ACC112 (cell line): ENCODE measurements at regions not wholly inside any gene's neighbourhood (a gene's known extent, or its start where the extent isn't known, plus 50 kb on each side); places are given as distances from the start of the nearest gene placed in this dataset.

Source experiments
- H2AFZ ChIP-seq: fragments of 200-600 bp; sonication (generic); one replicate; pipeline ENCODE4 v1.6.0; 2017; ENCODE audit warnings: antibody characterized with exemption, low read length; ENCODE audit not compliant: unreplicated experiment
- H3K27ac ChIP-seq: fragments of 200-600 bp; sonication (generic); 2 replicates; pipeline ENCODE4 v1.5.1; 2014; ENCODE audit warnings: low read depth, mild to moderate bottlenecking, antibody characterized with exemption, low read length, moderate library complexity
- H3K27me3 ChIP-seq: fragments of 200-600 bp; sonication (generic); 2 replicates; pipeline ENCODE4 v1.6.1; 2014; ENCODE audit warnings: mild to moderate bottlenecking, antibody characterized with exemption, low read length, moderate library complexity, mixed read lengths; ENCODE audit not compliant: insufficient read depth
- H3K36me3 ChIP-seq: fragments of 200-600 bp; sonication (generic); 2 replicates; pipeline ENCODE4 v1.6.1; 2016; ENCODE audit warnings: mild to moderate bottlenecking, antibody characterized with exemption, low read length, moderate library complexity, mixed read lengths; ENCODE audit not compliant: insufficient read depth
- H3K4me1 ChIP-seq: fragments of 200-600 bp; sonication (generic); one replicate; pipeline ENCODE4 v1.6.1; 2016; ENCODE audit warnings: low read length, mixed read lengths; ENCODE audit not compliant: insufficient read depth, unreplicated experiment, control insufficient read depth
- H3K4me3 ChIP-seq: fragments of 200-600 bp; sonication (generic); 2 replicates; pipeline ENCODE4 v1.5.1; 2014; ENCODE audit warnings: mild to moderate bottlenecking, low read depth, low read length
- H3K79me2 ChIP-seq: fragments of 200-600 bp; sonication (generic); one replicate; pipeline ENCODE4 v1.6.0; 2016; ENCODE audit warnings: low read length; ENCODE audit not compliant: control insufficient read depth, unreplicated experiment, insufficient read depth

DNA sequence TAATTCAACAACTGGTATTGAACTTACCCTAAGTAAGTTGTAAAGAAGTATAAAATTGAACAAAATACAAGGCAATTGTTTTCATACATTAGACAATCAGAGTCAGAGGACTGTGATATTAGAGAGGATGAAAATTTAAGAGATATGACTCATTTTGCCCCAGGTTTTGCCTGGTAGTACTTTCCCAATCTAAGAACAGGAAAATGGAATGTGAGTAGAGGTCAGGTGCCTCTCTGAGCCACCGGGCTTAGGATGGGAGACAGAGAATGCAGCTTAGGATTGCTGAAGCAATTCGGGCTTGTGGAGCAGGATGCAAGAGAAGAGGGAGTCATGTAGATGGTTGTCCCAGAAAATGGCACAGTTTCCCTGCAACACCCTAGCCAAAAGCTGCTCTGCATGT lies 219.7 kb upstream of the CHST9 start:
- no peaks in the 10 kb centered on the region for H3K4me1 ChIP-seq
- H3K4me3 ChIP-seq: no peak overlapping the region
- no peak overlapping the region for H3K27ac ChIP-seq
- no peak overlapping the region for H2AFZ ChIP-seq
- H3K27me3 ChIP-seq: no peaks in the 10 kb centered on the region
- H3K36me3 ChIP-seq: no peaks in the 10 kb centered on the region
- H3K79me2 ChIP-seq: no peaks in the 10 kb centered on the region

DNA sequence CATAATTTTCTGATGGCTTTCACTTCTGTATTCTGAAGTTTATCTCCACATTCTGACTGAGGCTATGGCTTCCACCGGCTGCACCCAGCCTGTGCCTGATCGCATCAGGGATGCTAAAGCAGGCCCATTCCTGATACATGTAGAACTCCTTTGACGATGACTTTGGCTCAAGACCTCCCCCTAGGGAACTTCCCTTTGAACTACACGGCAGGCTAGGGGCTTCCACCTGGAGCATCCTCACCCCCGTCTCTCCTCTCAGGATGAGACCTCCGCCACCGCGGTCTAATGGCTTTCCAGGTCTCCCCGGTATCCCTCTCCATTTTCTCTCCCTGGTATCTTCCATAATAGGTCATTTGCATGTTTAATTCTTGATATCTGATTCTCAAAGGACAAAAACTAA lies 214.9 kb upstream of the CHST9 start:
- Histone ChIP-seq H3K27ac (no peak overlapping the region), H3K79me2 (no peaks in the 10 kb centered on the region), H3K36me3 (no peaks in the 10 kb centered on the region), H3K27me3 (no peaks in the 10 kb centered on the region), H3K4me3 (no peak overlapping the region), H3K4me1 (no peaks in the 10 kb centered on the region), H2AFZ (no peak overlapping the region)

DNA sequence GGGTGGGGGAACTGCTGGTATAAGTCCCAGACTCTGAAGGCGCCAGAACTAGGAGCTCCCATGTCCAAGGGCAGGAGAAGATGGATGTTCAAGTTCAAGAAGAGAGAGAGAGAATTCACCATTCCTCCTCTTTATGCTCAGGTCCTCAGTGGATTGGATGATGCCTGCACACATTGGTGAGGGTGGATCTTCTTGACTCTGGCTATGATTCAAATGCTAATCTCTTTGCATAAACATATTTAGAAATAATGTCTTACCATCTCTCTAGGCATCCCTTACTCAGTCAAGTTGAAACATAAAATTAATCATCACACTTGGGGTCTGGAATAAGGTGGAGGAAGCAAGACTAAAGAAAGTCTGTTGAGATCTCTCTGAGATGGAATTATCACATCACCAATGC lies 210.6 kb upstream of the CHST9 start:
- no peak overlapping the region for H2AFZ ChIP-seq
- no peaks in the 10 kb centered on the region for H3K79me2 ChIP-seq
- H3K27ac ChIP-seq: no peak overlapping the region
- no peaks in the 10 kb centered on the region for H3K4me1 ChIP-seq
- no peaks in the 10 kb centered on the region for H3K27me3 ChIP-seq
- no peaks in the 10 kb centered on the region for H3K36me3 ChIP-seq
- H3K4me3 ChIP-seq: no peak overlapping the region

DNA sequence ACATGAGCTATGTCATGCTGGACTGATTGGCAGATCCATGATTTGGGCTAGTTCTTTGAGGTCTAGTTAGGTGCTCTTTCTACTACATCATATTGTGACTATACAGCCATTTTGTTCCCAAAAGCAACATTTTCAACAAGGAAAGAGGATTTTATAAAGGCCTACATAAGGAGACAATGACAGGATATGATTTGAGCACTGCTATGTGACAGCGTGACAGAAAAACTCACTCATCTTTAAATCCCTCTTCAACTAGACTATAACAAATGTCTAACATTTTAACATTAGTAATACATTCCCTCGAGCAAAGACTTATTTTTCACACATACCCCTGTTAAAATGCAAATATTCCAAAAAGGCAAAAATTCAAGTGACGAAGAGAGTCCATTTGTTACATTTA lies 209.6 kb upstream of the CHST9 start:
- Histone ChIP-seq H3K4me1 (no peaks in the 10 kb centered on the region), H2AFZ (no peak overlapping the region), H3K27ac (no peak overlapping the region), H3K79me2 (no peaks in the 10 kb centered on the region), H3K4me3 (no peak overlapping the region), H3K36me3 (no peaks in the 10 kb centered on the region), H3K27me3 (no peaks in the 10 kb centered on the region)

DNA sequence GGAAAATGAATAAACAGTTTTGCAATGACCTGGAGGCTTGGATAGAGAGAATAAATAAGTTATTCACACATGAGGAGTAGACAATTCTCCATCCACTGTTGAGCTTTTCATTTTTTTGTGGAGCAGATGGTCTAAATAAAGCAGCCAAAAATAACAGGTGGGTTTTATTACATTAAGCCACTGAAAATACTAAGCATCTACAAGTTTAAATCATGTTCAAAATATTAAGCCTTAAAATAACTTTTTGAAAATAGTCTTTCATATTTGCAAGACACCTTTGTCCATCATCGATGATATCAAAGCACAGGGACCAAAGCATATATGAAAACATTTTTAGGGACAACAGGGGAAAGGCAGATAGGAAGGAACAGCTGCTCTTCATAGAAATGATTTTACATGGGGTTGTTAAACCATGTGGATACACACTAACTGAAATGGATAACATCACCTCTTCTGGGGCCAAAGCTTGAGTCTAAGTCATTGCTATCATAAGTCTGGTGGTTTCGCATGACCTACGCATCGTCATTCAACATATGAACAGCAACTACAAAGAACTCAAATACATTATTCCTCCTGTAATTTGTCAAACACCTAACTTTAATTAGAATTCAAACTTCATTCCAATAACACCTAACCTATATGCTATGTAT lies 197.6 kb upstream of the CHST9 start:
- Histone ChIP-seq H3K27ac (no peak overlapping the region), H3K4me3 (no peak overlapping the region), H3K27me3 (no peaks in the 10 kb centered on the region), H3K36me3 (no peaks in the 10 kb centered on the region), H3K79me2 (no peaks in the 10 kb centered on the region), H2AFZ (no peak overlapping the region), H3K4me1 (no peaks in the 10 kb centered on the region)

DNA sequence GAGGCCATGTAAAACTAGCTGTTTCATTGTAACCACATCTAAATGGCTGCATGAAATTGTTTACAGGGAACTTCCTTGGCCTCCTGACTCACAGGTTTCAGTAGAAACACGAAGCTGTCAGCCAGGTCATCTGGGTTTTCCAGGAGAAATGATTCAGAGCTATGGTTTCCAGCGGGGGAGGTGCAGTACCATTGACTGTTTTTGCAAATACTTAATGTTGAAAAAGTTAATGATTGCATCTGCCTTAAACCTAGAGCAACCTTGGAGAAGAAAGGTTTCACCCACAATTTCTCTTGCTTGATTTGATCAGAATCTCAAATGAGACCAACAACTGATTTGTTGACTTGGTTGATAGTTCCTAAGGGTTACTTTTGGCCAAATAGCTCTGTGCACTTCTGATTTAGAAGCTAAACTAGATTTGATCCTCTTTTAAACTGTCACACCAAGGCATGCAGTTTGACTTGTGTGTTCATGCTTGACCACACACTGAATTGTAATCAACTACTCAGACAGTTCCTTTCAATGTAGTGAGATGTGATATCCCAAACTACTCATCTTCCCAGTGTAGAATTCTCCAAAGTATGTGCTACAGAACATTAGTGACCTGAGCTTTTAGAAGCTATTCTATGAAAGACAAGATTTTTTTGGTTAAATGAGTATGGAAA lies 193.5 kb upstream of the CHST9 start:
- Histone ChIP-seq H3K27ac (no peak overlapping the region), H3K36me3 (no peaks in the 10 kb centered on the region), H3K27me3 (no peaks in the 10 kb centered on the region), H3K79me2 (no peaks in the 10 kb centered on the region), H3K4me3 (no peak overlapping the region), H2AFZ (no peak overlapping the region), H3K4me1 (no peaks in the 10 kb centered on the region)

DNA sequence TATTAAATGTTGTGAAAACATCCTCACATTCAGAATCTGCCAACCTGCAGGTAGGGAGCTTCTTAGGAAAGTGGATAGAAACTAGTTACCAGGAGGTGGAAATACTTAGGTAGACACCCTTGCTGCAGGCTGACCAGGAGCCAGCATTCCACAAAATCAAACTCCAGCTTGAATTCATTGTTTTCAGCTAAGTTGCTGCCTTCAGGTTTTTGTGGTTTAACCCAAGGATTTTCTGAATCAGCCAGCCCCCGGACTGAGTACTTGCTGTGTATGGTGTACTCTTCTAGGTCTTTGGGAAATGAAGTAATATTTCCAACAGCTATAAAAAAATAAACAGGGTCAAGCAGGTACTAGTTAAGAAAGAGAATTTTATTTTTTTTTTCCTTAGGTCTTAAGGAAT lies 192.1 kb upstream of the CHST9 start:
- H3K4me3 ChIP-seq: no peak overlapping the region
- H3K79me2 ChIP-seq: no peaks in the 10 kb centered on the region
- H3K27ac ChIP-seq: no peak overlapping the region
- H2AFZ ChIP-seq: no peak overlapping the region
- no peaks in the 10 kb centered on the region for H3K27me3 ChIP-seq
- H3K36me3 ChIP-seq: no peaks in the 10 kb centered on the region
- H3K4me1 ChIP-seq: no peaks in the 10 kb centered on the region

DNA sequence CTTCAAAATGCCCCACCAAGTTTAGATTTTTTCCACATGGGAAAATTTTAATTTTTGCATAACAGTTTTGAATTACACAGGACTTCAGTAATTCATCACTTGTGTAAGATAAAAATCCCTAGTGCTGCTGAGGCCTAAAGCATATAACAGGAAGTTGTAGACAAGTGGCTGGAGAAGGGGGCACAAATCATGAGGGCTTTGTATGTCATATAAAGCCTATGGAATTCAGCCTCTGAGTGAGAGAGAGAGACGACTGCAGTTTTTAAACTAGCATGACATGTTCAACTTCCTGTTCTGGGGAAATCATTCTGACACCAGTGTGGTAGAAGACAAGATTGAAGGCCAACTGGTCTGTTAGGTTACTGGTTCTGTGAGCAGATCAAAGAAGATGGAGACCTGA lies 187.3 kb upstream of the CHST9 start:
- Histone ChIP-seq H3K27ac (no peak overlapping the region), H2AFZ (no peak overlapping the region), H3K79me2 (no peaks in the 10 kb centered on the region), H3K27me3 (no peaks in the 10 kb centered on the region), H3K4me3 (no peak overlapping the region), H3K4me1 (no peaks in the 10 kb centered on the region), H3K36me3 (no peaks in the 10 kb centered on the region)

DNA sequence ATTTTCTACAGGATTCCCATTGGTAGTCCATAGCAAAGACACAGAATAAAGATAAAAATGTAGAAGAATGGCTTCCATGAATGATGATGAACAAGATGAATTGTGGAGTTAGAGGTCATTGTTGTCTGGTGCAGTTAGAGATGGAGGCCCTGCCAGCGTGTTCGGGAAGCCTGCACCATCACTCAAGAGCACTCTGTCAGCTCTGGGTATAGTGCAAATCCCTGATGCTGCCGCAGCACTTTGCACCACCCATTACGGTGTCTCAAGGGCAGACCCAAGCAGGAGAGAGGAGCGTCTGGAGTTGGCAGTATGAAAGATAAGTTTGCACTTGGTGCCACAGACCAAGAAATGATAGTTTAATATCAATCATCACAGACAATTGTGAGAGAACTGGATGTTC lies 181.6 kb upstream of the CHST9 start:
- H3K27me3 ChIP-seq: no peaks in the 10 kb centered on the region
- H3K27ac ChIP-seq: no peak overlapping the region
- H2AFZ ChIP-seq: no peak overlapping the region
- no peak overlapping the region for H3K4me3 ChIP-seq
- H3K36me3 ChIP-seq: no peaks in the 10 kb centered on the region
- no peaks in the 10 kb centered on the region for H3K4me1 ChIP-seq
- no peaks in the 10 kb centered on the region for H3K79me2 ChIP-seq

DNA sequence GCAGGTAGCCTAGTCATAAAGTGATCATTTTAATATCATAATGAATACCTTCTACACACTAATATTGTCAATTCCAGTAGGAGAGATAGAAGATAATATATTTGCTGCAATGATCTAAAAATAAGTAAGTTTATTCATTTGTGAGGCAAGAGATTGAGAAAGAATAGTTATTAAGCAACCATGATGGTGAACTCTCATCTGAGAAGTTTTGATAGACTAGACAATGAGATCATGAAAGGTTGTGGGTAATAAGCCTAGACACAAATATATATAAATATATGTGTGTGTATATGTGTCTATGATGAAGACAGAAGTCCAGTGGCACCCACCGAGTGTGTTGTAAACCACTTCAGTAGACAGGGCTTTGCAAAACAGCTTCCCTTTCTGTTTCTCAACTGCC lies 181.0 kb upstream of the CHST9 start:
- Histone ChIP-seq H3K27ac (no peak overlapping the region), H2AFZ (no peak overlapping the region), H3K27me3 (no peaks in the 10 kb centered on the region), H3K36me3 (no peaks in the 10 kb centered on the region), H3K79me2 (no peaks in the 10 kb centered on the region), H3K4me3 (no peak overlapping the region), H3K4me1 (no peaks in the 10 kb centered on the region)

DNA sequence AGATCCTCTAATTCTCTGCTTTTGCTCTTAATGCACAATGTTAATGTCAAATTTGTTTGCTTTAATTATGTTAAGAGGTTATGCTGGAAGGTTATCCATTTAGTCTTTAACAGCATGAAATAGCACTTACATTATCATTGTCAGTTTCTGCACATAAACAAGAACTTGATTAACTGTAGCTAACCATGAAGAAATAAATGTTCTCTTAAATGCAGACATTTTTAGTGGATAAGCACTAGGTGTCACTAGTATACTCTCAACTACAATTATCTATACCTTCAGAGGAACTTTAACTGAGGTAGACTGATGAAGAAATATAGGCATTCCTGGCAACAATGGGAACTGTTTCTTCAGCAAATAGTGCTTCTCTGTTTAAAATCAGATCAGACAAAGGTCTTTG lies 178.8 kb upstream of the CHST9 start:
- Histone ChIP-seq H3K27me3 (no peaks in the 10 kb centered on the region), H3K79me2 (no peaks in the 10 kb centered on the region), H3K4me1 (no peaks in the 10 kb centered on the region), H2AFZ (no peak overlapping the region), H3K27ac (no peak overlapping the region), H3K36me3 (no peaks in the 10 kb centered on the region), H3K4me3 (no peak overlapping the region)
